ENCODE measurements at regions not wholly inside any gene's neighbourhood (a gene's known extent, or its start where the extent isn't known, plus 50 kb on each side); places are given as distances from the start of the nearest gene placed in this dataset.

DNA sequence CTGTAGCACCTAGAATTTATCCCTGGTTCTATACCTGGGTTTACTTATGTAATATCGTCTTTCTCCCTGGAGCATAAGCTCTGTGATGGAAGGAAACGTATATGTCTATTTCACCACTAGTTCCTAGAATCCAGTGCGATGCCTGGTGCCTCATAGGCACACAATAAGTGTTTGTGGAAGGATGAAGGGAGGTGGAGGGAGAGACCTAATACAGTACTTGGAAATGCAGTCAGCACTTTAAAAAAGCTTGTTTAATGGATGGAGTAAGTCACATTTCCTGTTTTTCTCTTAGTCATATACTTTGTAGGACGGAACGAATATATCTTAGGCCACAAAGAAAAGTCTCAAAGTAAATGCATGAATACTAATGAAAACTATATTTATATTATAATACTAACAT, 186.5 kb upstream of the HMGA2 start:
- Mint-ChIP-seq H3K4me3 (ENCODE audit: low read depth) (no peak overlapping the region), H3K4me1 (ENCODE audit: low read depth) (peaks cover 3% of the 10 kb centered on the region), H3K9me3 (ENCODE audit: low read depth) (peaks cover 4% of the 10 kb centered on the region), H3K36me3 (ENCODE audit: insufficient read depth) (no peaks in the 10 kb centered on the region), H3K27me3 (no peaks in the 10 kb centered on the region), H3K27ac (no peak overlapping the region)
- TF ChIP-seq, protein P1, sequence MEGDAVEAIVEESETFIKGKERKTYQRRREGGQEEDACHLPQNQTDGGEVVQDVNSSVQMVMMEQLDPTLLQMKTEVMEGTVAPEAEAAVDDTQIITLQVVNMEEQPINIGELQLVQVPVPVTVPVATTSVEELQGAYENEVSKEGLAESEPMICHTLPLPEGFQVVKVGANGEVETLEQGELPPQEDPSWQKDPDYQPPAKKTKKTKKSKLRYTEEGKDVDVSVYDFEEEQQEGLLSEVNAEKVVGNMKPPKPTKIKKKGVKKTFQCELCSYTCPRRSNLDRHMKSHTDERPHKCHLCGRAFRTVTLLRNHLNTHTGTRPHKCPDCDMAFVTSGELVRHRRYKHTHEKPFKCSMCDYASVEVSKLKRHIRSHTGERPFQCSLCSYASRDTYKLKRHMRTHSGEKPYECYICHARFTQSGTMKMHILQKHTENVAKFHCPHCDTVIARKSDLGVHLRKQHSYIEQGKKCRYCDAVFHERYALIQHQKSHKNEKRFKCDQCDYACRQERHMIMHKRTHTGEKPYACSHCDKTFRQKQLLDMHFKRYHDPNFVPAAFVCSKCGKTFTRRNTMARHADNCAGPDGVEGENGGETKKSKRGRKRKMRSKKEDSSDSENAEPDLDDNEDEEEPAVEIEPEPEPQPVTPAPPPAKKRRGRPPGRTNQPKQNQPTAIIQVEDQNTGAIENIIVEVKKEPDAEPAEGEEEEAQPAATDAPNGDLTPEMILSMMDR (IDR thresholded peaks at IDR 0.05; ENCODE audit: unreplicated experiment) = no peak
- DNase-seq (ENCODE audit: low spot score, unreplicated experiment) = no peak

DNA sequence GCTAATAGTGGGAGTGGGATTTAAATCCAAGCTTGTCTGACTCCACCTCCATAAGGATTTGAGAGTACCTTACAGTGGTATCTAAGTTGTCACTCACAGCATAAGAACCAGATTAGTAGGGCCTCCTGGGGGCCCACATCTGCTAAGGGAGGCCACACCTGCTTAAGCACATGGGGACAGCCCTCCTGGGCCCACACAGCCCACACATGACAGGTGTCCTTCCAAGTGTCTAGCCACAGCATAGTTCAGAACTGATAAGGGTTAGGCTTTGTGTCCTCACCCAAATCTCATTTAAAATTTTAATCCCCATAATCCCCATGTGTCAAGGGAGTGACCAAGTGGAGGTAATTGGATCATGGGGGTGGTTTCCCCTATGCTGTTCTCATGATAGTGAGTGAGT, 186.0 kb upstream of the HMGA2 start:
- Mint-ChIP-seq H3K36me3 (ENCODE audit: insufficient read depth) (no peaks in the 10 kb centered on the region), H3K4me3 (ENCODE audit: low read depth) (no peak overlapping the region), H3K27me3 (no peaks in the 10 kb centered on the region), H3K4me1 (ENCODE audit: low read depth) (peaks cover 3% of the 10 kb centered on the region), H3K9me3 (ENCODE audit: low read depth) (peaks cover 4% of the 10 kb centered on the region), H3K27ac (no peak overlapping the region)
- no peak for DNase-seq (ENCODE audit: low spot score, unreplicated experiment)
- TF ChIP-seq, protein P1 (IDR thresholded peaks at IDR 0.05; ENCODE audit: unreplicated experiment) = no peak

DNA sequence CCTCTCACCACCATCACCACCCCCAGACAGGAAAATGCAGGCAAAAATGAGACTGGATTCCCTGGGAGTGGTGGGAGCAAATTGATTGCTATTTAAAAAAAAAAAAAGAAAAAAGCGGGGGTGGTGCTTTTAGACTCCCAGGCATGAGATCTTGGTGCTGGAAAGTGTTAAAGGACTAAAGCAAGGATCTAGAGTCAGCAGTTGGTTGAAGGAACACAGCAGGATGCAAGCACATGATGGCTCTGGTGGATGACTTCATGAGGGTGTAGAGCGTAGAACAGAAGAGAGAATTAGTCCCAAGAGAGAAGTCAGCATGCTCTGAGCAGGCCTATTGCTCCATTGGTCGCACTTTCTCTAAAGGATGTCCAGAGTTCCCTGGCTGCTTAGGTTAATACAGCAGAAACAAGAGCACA, 183.8 kb upstream of the HMGA2 start:
- Mint-ChIP-seq H3K4me1 (ENCODE audit: low read depth) (no peaks in the 10 kb centered on the region), H3K9me3 (ENCODE audit: low read depth) (peaks cover 4% of the 10 kb centered on the region), H3K27ac (no peak overlapping the region), H3K27me3 (no peaks in the 10 kb centered on the region), H3K4me3 (ENCODE audit: low read depth) (no peak overlapping the region), H3K36me3 (ENCODE audit: insufficient read depth) (no peaks in the 10 kb centered on the region)
- DNase-seq (ENCODE audit: low spot score, unreplicated experiment) = no peak
- TF ChIP-seq, protein P1 (IDR thresholded peaks at IDR 0.05; ENCODE audit: unreplicated experiment) = no peak

DNA sequence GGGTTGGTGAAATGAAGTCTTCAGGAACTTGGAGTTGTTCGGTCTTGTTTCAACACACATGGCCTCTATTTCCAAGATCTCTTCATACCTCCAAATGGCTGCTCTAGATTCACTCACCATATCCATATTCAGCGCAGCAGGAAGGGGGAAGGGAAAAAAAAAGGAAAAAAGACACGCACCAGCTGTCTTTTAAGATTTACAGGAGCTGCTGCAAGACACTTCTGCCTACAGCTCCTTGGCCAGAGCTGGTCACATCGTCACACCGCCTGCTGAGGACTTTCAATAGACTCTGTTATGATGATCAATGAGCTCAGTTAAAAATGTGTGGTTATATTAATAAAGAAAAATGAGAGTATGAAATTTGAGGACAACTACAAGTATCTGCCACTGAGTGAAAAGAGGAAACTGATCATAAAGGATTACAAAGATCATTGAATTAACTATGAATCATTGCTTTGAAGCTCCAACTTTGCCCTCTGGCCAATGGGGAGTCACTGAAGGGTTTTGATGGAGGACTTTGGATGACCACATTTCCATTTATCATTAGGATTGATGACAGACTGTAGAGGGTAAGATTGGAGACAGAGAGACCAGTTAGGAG, 182.1 kb upstream of the HMGA2 start:
- Mint-ChIP-seq H3K9me3 (ENCODE audit: low read depth) (peaks cover 4% of the 10 kb centered on the region), H3K4me3 (ENCODE audit: low read depth) (no peak overlapping the region), H3K27me3 (no peaks in the 10 kb centered on the region), H3K27ac (no peak overlapping the region), H3K36me3 (ENCODE audit: insufficient read depth) (no peaks in the 10 kb centered on the region), H3K4me1 (ENCODE audit: low read depth) (no peaks in the 10 kb centered on the region)
- TF ChIP-seq, protein P1 (IDR thresholded peaks at IDR 0.05; ENCODE audit: unreplicated experiment) = no peak
- no peak for DNase-seq (ENCODE audit: low spot score, unreplicated experiment)

DNA sequence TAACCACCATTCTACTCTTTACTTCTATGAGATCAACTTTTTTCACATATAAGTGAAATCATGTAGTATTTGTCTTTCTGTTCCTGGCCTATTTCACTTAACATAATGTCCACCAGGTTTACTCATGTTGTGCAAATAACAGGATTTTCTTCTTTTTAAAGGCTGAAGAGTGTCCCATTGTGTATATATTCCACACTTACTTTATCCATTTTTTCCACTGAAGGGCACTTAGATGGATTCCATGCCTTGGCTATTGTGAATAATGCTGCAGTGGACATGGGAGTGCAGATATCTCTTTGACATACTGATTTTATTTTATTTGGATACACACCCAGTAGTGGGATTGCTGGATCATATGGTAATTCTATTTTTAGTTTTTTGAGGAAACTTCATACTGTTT, 181.1 kb upstream of the HMGA2 start:
- DNase-seq (ENCODE audit: low spot score, unreplicated experiment) = no peak
- H3K4me3 Mint-ChIP-seq (ENCODE audit: low read depth) = no peak overlapping the region
- H3K36me3 Mint-ChIP-seq (ENCODE audit: insufficient read depth) = no peaks in the 10 kb centered on the region
- TF ChIP-seq, protein P1 (IDR thresholded peaks at IDR 0.05; ENCODE audit: unreplicated experiment) = no peak
- H3K27ac Mint-ChIP-seq = no peak overlapping the region
- H3K27me3 Mint-ChIP-seq = no peaks in the 10 kb centered on the region
- H3K9me3 Mint-ChIP-seq (ENCODE audit: low read depth) = peaks cover 4% of the 10 kb centered on the region
- no peaks in the 10 kb centered on the region for H3K4me1 Mint-ChIP-seq (ENCODE audit: low read depth)
